T-helper 17 cell (primary cell): ENCODE measurements at regions not wholly inside any gene's neighbourhood (a gene's known extent, or its start where the extent isn't known, plus 50 kb on each side); places are given as distances from the start of the nearest gene placed in this dataset.

Experiments
- ATAC-seq: fragments of 150-1000 bp; cut with Tn5 transposase; 2 replicates; pipeline ENCODE4 v1.10.0; 2021; ENCODE audit warnings: mild to moderate bottlenecking, moderate library complexity
- DNase-seq, 3 donors: peaks; one replicate each; pipeline versions ENCODE4 v3.0.0 to v3.0.0-alpha.2; 2020 to 2021
- H3K9me3 ChIP-seq: one replicate; pipeline ENCODE4 v1.7.0; 2013; ENCODE audit warnings: low read length, mild to moderate bottlenecking; ENCODE audit not compliant: control insufficient read depth, poor library complexity, severe bottlenecking
- H3K27ac Mint-ChIP-seq: one replicate; pipeline ENCODE4 v1.8.0; 2022; ENCODE audit warnings: mild to moderate bottlenecking, moderate library complexity, mixed read lengths
- H3K27me3 Mint-ChIP-seq: one replicate; pipeline ENCODE4 v1.8.0; 2022; ENCODE audit warnings: mixed read lengths
- H3K36me3 Mint-ChIP-seq: one replicate; pipeline ENCODE4 v1.8.0; 2022; ENCODE audit warnings: low read depth, mixed read lengths
- H3K4me1 Mint-ChIP-seq: one replicate; pipeline ENCODE4 v1.8.0; 2022; ENCODE audit warnings: mild to moderate bottlenecking, mixed read lengths
- H3K4me3 Mint-ChIP-seq: one replicate; pipeline ENCODE4 v1.8.0; 2022; ENCODE audit warnings: mild to moderate bottlenecking, moderate library complexity, mixed read lengths

- no peaks in the 10 kb centered on the region for H3K4me1 Mint-ChIP-seq
- no peaks in the 10 kb centered on the region for H3K9me3 ChIP-seq
These were observed 858.9 kb upstream of the PCDH7 start for GRCh38 chr4:29861307-29861706.

GRCh38 chr4:29867412-29867811 is 852.8 kb upstream of the PCDH7 start:
- Mint-ChIP-seq H3K4me1 (no peaks in the 10 kb centered on the region), H3K27ac (no peak overlapping the region), H3K27me3 (no peaks in the 10 kb centered on the region), H3K4me3 (no peak overlapping the region), H3K36me3 (no peaks in the 10 kb centered on the region)
- DNase-seq (no peak), ATAC-seq (no peak)
- no peaks in the 10 kb centered on the region for H3K9me3 ChIP-seq

More at GRCh38 chr4:29861307-29861706, 858.9 kb upstream of the PCDH7 start:
- no peaks in the 10 kb centered on the region for H3K27me3 Mint-ChIP-seq
- H3K27ac Mint-ChIP-seq: no peak overlapping the region
- H3K36me3 Mint-ChIP-seq: no peaks in the 10 kb centered on the region
- no peak overlapping the region for H3K4me3 Mint-ChIP-seq
- ATAC-seq: no peak
- no peak for DNase-seq

GRCh38 chr4:29900336-29900735 is 819.8 kb upstream of the PCDH7 start:
- no peaks in the 10 kb centered on the region for H3K27me3 Mint-ChIP-seq
- no peak overlapping the region for H3K4me3 Mint-ChIP-seq
- H3K36me3 Mint-ChIP-seq: no peaks in the 10 kb centered on the region
- ATAC-seq (no peak), DNase-seq (no peak)
- no peaks in the 10 kb centered on the region for H3K4me1 Mint-ChIP-seq
- no peak overlapping the region for H3K27ac Mint-ChIP-seq
- no peaks in the 10 kb centered on the region for H3K9me3 ChIP-seq

- H3K27ac Mint-ChIP-seq: no peak overlapping the region
- no peaks in the 10 kb centered on the region for H3K4me1 Mint-ChIP-seq
- no peaks in the 10 kb centered on the region for H3K27me3 Mint-ChIP-seq
- DNase-seq (no peak), ATAC-seq (no peak)
- no peaks in the 10 kb centered on the region for H3K36me3 Mint-ChIP-seq
- H3K4me3 Mint-ChIP-seq: no peak overlapping the region
- no peaks in the 10 kb centered on the region for H3K9me3 ChIP-seq
These were observed 811.9 kb upstream of the PCDH7 start for GRCh38 chr4:29908276-29908675.

GRCh38 chr4:29927895-29928294 is 792.3 kb upstream of the PCDH7 start:
- no peak overlapping the region for H3K4me3 Mint-ChIP-seq
- H3K27ac Mint-ChIP-seq: no peak overlapping the region
- H3K4me1 Mint-ChIP-seq: no peaks in the 10 kb centered on the region
- no peaks in the 10 kb centered on the region for H3K36me3 Mint-ChIP-seq
- H3K9me3 ChIP-seq: no peaks in the 10 kb centered on the region
- no peaks in the 10 kb centered on the region for H3K27me3 Mint-ChIP-seq
- DNase-seq: no peak
- ATAC-seq: no peak

GRCh38 chr4:29948451-29948850 is 771.7 kb upstream of the PCDH7 start:
- no peaks in the 10 kb centered on the region for H3K9me3 ChIP-seq
- DNase-seq (no peak), ATAC-seq (no peak)
- Mint-ChIP-seq H3K4me3 (no peak overlapping the region), H3K27ac (no peak overlapping the region), H3K4me1 (no peaks in the 10 kb centered on the region), H3K27me3 (no peaks in the 10 kb centered on the region), H3K36me3 (no peaks in the 10 kb centered on the region)

GRCh38 chr4:29948858-29949257 is 771.3 kb upstream of the PCDH7 start:
- DNase-seq (no peak), ATAC-seq (no peak)
- Mint-ChIP-seq H3K36me3 (no peaks in the 10 kb centered on the region), H3K27ac (no peak overlapping the region), H3K4me1 (no peaks in the 10 kb centered on the region), H3K27me3 (no peaks in the 10 kb centered on the region), H3K4me3 (no peak overlapping the region)
- H3K9me3 ChIP-seq: no peaks in the 10 kb centered on the region

- H3K4me1 Mint-ChIP-seq: no peaks in the 10 kb centered on the region
- no peaks in the 10 kb centered on the region for H3K36me3 Mint-ChIP-seq
- H3K27ac Mint-ChIP-seq: no peak overlapping the region
- no peaks in the 10 kb centered on the region for H3K27me3 Mint-ChIP-seq
- no peak overlapping the region for H3K4me3 Mint-ChIP-seq
- DNase-seq: no peak
- ATAC-seq: no peak
- no peaks in the 10 kb centered on the region for H3K9me3 ChIP-seq
These were observed 753.8 kb upstream of the PCDH7 start for GRCh38 chr4:29966386-29966785.

- Mint-ChIP-seq H3K27ac (no peak overlapping the region), H3K4me3 (no peak overlapping the region), H3K27me3 (no peaks in the 10 kb centered on the region), H3K36me3 (no peaks in the 10 kb centered on the region), H3K4me1 (no peaks in the 10 kb centered on the region)
- DNase-seq (no peak), ATAC-seq (no peak)
- no peaks in the 10 kb centered on the region for H3K9me3 ChIP-seq
These were observed 749.5 kb upstream of the PCDH7 start for GRCh38 chr4:29970626-29971025.

GRCh38 chr4:29972121-29972520 is 748.0 kb upstream of the PCDH7 start:
- H3K9me3 ChIP-seq: no peaks in the 10 kb centered on the region

GRCh38 chr4:29983890-29984289 is 736.3 kb upstream of the PCDH7 start:
- Mint-ChIP-seq H3K36me3 (no peaks in the 10 kb centered on the region), H3K4me3 (no peak overlapping the region), H3K27ac (no peak overlapping the region)

More at GRCh38 chr4:29972121-29972520, 748.0 kb upstream of the PCDH7 start:
- DNase-seq (no peak), ATAC-seq (no peak)
- Mint-ChIP-seq H3K27ac (no peak overlapping the region), H3K4me3 (no peak overlapping the region), H3K4me1 (no peaks in the 10 kb centered on the region), H3K36me3 (no peaks in the 10 kb centered on the region), H3K27me3 (no peaks in the 10 kb centered on the region)

GRCh38 chr4:30001628-30002027 is 718.5 kb upstream of the PCDH7 start:
- no peaks in the 10 kb centered on the region for H3K9me3 ChIP-seq
- no peaks in the 10 kb centered on the region for H3K4me1 Mint-ChIP-seq
- DNase-seq: no peak
- no peak overlapping the region for H3K4me3 Mint-ChIP-seq
- H3K27me3 Mint-ChIP-seq: no peaks in the 10 kb centered on the region
- H3K36me3 Mint-ChIP-seq: no peaks in the 10 kb centered on the region
- H3K27ac Mint-ChIP-seq: no peak overlapping the region
- ATAC-seq: no peak

More at GRCh38 chr4:29983890-29984289, 736.3 kb upstream of the PCDH7 start:
- ATAC-seq (no peak), DNase-seq (no peak)
- no peaks in the 10 kb centered on the region for H3K9me3 ChIP-seq
- no peaks in the 10 kb centered on the region for H3K27me3 Mint-ChIP-seq
- H3K4me1 Mint-ChIP-seq: no peaks in the 10 kb centered on the region

GRCh38 chr4:30002341-30002740 is 717.8 kb upstream of the PCDH7 start:
- ATAC-seq (no peak), DNase-seq (no peak)
- Mint-ChIP-seq H3K4me3 (no peak overlapping the region), H3K4me1 (no peaks in the 10 kb centered on the region), H3K27me3 (no peaks in the 10 kb centered on the region), H3K36me3 (no peaks in the 10 kb centered on the region), H3K27ac (no peak overlapping the region)
- H3K9me3 ChIP-seq: no peaks in the 10 kb centered on the region

GRCh38 chr4:30005995-30006394 is 714.2 kb upstream of the PCDH7 start:
- no peaks in the 10 kb centered on the region for H3K9me3 ChIP-seq
- Mint-ChIP-seq H3K4me1 (no peaks in the 10 kb centered on the region), H3K27me3 (no peaks in the 10 kb centered on the region), H3K36me3 (no peaks in the 10 kb centered on the region), H3K27ac (no peak overlapping the region), H3K4me3 (no peak overlapping the region)
- ATAC-seq (no peak), DNase-seq (no peak)

- ATAC-seq (no peak), DNase-seq (no peak)
- no peaks in the 10 kb centered on the region for H3K36me3 Mint-ChIP-seq
- no peaks in the 10 kb centered on the region for H3K27me3 Mint-ChIP-seq
- no peaks in the 10 kb centered on the region for H3K4me1 Mint-ChIP-seq
- H3K4me3 Mint-ChIP-seq: no peak overlapping the region
- H3K9me3 ChIP-seq: no peaks in the 10 kb centered on the region
- H3K27ac Mint-ChIP-seq: no peak overlapping the region
These were observed 695.6 kb upstream of the PCDH7 start for GRCh38 chr4:30024526-30024925.
